ENCODE measurements at regions not wholly inside any gene's neighbourhood (a gene's known extent, or its start where the extent isn't known, plus 50 kb on each side); places are given as distances from the start of the nearest gene placed in this dataset.

GRCh38 chr10:62654966-62655336 lies 149.6 kb upstream of the ADO start:
- no peak for TF ChIP-seq EZH2 (IDR thresholded peaks at IDR 0.05; ENCODE audit: borderline replicate concordance, low read length)
- no peak for TF ChIP-seq CTCF (IDR thresholded peaks at IDR 0.05; ENCODE audit: low read length)

Measured in OCI-LY1 (cell line).